ENCODE measurements at regions not wholly inside any gene's neighbourhood (a gene's known extent, or its start where the extent isn't known, plus 50 kb on each side); places are given as distances from the start of the nearest gene placed in this dataset.

DNA sequence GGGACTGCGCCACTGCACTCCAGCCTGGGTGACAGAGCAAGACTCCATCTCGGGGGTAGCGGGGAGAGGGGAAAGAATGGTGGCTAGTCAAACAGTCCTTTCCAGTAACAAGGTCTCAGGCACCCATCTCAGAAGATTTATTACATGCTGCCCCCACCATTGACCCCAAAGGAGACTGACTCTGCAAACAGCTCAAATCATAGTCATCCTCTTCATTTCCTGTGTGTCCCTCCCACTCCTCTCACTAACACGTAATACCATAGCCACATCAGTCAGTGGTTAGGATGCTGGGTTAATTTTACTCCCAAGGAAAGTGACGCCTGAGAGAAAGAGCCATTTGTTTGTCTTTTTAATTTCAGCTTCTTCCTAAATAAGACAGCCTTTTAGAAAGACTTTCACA is 56.6 kb upstream of the BET1 start:
- DNase-seq (no peak), ATAC-seq (no peak)
- H3K4me3 ChIP-seq: no peak overlapping the region
- no peaks in the 10 kb centered on the region for H3K9me3 ChIP-seq
- TF ChIP-seq CTCF (IDR thresholded peaks at IDR 0.05): no peak
- no peaks in the 10 kb centered on the region for H3K4me1 ChIP-seq
- no peak overlapping the region for H3K27ac ChIP-seq
- intact Hi-C loops (cut with DNase I): loop anchor here in 1 of 2 donors (10.0 kb wide), 1 partner anchor 166 kb away; the partner anchor contains the start of gene TFPI2
- H3K27me3 ChIP-seq (ENCODE audit: insufficient read depth in 3 of 3, low read length in 2 of 3): peaks cover 1 to 11% (median 4%) of the 10 kb centered on the region in 3 donors
- no peaks in the 10 kb centered on the region for H3K36me3 ChIP-seq (ENCODE audit: insufficient read depth in 1 of 2, low read depth in 1 of 2)
- 39 to 44% (median 43%) methylated on average over 5 of the region's 5 CpGs for WGBS, 3 donors

DNA sequence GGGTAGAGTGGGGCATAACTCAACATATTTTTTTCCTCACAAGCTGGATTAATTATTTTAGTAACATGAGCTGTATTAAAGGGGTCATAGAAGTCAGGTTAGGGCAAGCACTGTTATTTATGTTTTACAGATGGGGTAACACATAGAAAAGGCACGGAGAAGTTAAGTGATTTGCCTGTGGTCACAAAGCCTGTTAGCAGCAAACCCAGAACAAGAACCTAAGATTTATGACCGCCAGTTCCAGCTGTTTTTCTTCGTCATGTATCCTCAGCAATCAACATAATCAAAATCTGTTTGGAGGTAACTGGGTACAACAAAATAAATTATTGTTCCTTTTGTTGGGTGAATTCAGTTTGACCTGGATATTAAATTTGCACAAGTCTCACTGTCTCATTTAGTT is 57.2 kb upstream of the BET1 start:
- intact Hi-C loops (cut with DNase I): loop anchor here in 1 of 2 donors (10.0 kb wide), 1 partner anchor 167 kb away; the partner anchor contains the start of gene TFPI2
- Histone ChIP-seq H3K4me3 (no peak overlapping the region), H3K27ac (no peak overlapping the region), H3K9me3 (no peaks in the 10 kb centered on the region), H3K36me3 (ENCODE audit: insufficient read depth in 1 of 2, low read depth in 1 of 2) (no peaks in the 10 kb centered on the region), H3K27me3 (ENCODE audit: insufficient read depth in 3 of 3, low read length in 2 of 3) (peaks cover 1 to 11% (median 5%) of the 10 kb centered on the region in 3 donors), H3K4me1 (no peaks in the 10 kb centered on the region)
- ATAC-seq: no peak
- DNase-seq: no peak
- TF ChIP-seq CTCF (IDR thresholded peaks at IDR 0.05): no peak
- 34 to 48% (median 43%) methylated on average over 3 of the region's 3 CpGs for WGBS, 3 donors

GRCh38 chr7:94062372-94062771 is 58.2 kb upstream of the BET1 start:
- no peaks in the 10 kb centered on the region for H3K4me1 ChIP-seq
- H3K4me3 ChIP-seq: no peak overlapping the region
- WGBS, 3 donors: 85 to 91% (median 89%) methylated on average over 2 to 3 of the region's 3 CpGs
- intact Hi-C loops (cut with DNase I): loop anchor here in 1 of 2 donors (10.0 kb wide), 1 partner anchor 168 kb away; the partner anchor contains the start of gene TFPI2
- H3K27me3 ChIP-seq (ENCODE audit: insufficient read depth in 3 of 3, low read length in 2 of 3): peaks cover 1 to 11% (median 7%) of the 10 kb centered on the region in 3 donors
- no peaks in the 10 kb centered on the region for H3K36me3 ChIP-seq (ENCODE audit: insufficient read depth in 1 of 2, low read depth in 1 of 2)
- TF ChIP-seq CTCF (IDR thresholded peaks at IDR 0.05): no peak
- H3K27ac ChIP-seq: no peak overlapping the region
- no peak for ATAC-seq
- no peak for DNase-seq
- H3K9me3 ChIP-seq: no peaks in the 10 kb centered on the region

GRCh38 chr7:94064541-94065191 is 60.5 kb upstream of the BET1 start:
- ATAC-seq (no peak), DNase-seq (no peak)
- Histone ChIP-seq H3K36me3 (ENCODE audit: insufficient read depth in 1 of 2, low read depth in 1 of 2) (no peaks in the 10 kb centered on the region), H3K4me1 (no peaks in the 10 kb centered on the region), H3K27me3 (ENCODE audit: insufficient read depth in 3 of 3, low read length in 2 of 3) (peaks cover 1 to 11% (median 3%) of the 10 kb centered on the region in 3 donors), H3K27ac (no peak overlapping the region), H3K4me3 (no peak overlapping the region), H3K9me3 (no peaks in the 10 kb centered on the region)
- intact Hi-C loops (cut with DNase I): loop anchor here in 1 of 2 donors (10.0 kb wide), 1 partner anchor 170 kb away; the partner anchor contains the start of gene TFPI2
- TF ChIP-seq CTCF (IDR thresholded peaks at IDR 0.05): no peak
- WGBS, 3 donors: 41 to 53% (median 41%) methylated on average over 4 of the region's 4 CpGs

All from psoas muscle (tissue), 7 donors.